ENCODE measurements at regions not wholly inside any gene's neighbourhood (a gene's known extent, or its start where the extent isn't known, plus 50 kb on each side); places are given as distances from the start of the nearest gene placed in this dataset.

- TF ChIP-seq PPARA (CRISPR knock-in tag; IDR thresholded peaks at IDR 0.05; ENCODE audit: borderline replicate concordance) (no peak), RARB (CRISPR knock-in tag; IDR thresholded peaks at IDR 0.05) (no peak), ZFP3 (CRISPR knock-in tag; IDR thresholded peaks at IDR 0.05) (no peak), ZNF8 (CRISPR knock-in tag; IDR thresholded peaks at IDR 0.05) (no peak), BACH2 (CRISPR knock-in tag; IDR thresholded peaks at IDR 0.05; ENCODE audit: borderline replicate concordance) (no peak), OSR1 (CRISPR knock-in tag; IDR thresholded peaks at IDR 0.05) (no peak), SNAI2 (CRISPR knock-in tag; IDR thresholded peaks at IDR 0.05) (no peak), ZNF70 (CRISPR knock-in tag; IDR thresholded peaks at IDR 0.05) (no peak), TCF4 (CRISPR knock-in tag; IDR thresholded peaks at IDR 0.05; ENCODE audit: borderline replicate concordance) (no peak), CREB5 (CRISPR knock-in tag; IDR thresholded peaks at IDR 0.05; ENCODE audit: low read depth) (no peak), CSRNP3 (CRISPR knock-in tag; IDR thresholded peaks at IDR 0.05) (no peak), CSDC2 (CRISPR knock-in tag; IDR thresholded peaks at IDR 0.05) (no peak), PATZ1 (CRISPR knock-in tag; IDR thresholded peaks at IDR 0.05; ENCODE audit: borderline replicate concordance) (no peak), ZNF565 (CRISPR knock-in tag; conservative IDR thresholded peaks at IDR 0.05; ENCODE audit: low read depth) (no peak), ESRRG (CRISPR knock-in tag; IDR thresholded peaks at IDR 0.05) (no peak), GLIS3 (CRISPR knock-in tag; IDR thresholded peaks at IDR 0.05) (no peak)
- TF ChIP-seq, protein P1, sequence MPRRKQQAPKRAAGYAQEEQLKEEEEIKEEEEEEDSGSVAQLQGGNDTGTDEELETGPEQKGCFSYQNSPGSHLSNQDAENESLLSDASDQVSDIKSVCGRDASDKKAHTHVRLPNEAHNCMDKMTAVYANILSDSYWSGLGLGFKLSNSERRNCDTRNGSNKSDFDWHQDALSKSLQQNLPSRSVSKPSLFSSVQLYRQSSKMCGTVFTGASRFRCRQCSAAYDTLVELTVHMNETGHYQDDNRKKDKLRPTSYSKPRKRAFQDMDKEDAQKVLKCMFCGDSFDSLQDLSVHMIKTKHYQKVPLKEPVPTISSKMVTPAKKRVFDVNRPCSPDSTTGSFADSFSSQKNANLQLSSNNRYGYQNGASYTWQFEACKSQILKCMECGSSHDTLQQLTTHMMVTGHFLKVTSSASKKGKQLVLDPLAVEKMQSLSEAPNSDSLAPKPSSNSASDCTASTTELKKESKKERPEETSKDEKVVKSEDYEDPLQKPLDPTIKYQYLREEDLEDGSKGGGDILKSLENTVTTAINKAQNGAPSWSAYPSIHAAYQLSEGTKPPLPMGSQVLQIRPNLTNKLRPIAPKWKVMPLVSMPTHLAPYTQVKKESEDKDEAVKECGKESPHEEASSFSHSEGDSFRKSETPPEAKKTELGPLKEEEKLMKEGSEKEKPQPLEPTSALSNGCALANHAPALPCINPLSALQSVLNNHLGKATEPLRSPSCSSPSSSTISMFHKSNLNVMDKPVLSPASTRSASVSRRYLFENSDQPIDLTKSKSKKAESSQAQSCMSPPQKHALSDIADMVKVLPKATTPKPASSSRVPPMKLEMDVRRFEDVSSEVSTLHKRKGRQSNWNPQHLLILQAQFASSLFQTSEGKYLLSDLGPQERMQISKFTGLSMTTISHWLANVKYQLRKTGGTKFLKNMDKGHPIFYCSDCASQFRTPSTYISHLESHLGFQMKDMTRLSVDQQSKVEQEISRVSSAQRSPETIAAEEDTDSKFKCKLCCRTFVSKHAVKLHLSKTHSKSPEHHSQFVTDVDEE (CRISPR knock-in tag; IDR thresholded peaks at IDR 0.05), result no peak
- TF ChIP-seq, protein P2, sequence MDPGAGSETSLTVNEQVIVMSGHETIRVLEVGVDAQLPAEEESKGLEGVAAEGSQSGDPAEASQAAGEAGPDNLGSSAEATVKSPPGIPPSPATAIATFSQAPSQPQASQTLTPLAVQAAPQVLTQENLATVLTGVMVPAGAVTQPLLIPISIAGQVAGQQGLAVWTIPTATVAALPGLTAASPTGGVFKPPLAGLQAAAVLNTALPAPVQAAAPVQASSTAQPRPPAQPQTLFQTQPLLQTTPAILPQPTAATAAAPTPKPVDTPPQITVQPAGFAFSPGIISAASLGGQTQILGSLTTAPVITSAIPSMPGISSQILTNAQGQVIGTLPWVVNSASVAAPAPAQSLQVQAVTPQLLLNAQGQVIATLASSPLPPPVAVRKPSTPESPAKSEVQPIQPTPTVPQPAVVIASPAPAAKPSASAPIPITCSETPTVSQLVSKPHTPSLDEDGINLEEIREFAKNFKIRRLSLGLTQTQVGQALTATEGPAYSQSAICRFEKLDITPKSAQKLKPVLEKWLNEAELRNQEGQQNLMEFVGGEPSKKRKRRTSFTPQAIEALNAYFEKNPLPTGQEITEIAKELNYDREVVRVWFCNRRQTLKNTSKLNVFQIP (CRISPR knock-in tag; IDR thresholded peaks at IDR 0.05; ENCODE audit: borderline replicate concordance, low read depth), result no peak
- no peak for ATAC-seq
Measured at GRCh38 chr17:53314521-53314920, 508.2 kb upstream of the KIF2B start.

DNA sequence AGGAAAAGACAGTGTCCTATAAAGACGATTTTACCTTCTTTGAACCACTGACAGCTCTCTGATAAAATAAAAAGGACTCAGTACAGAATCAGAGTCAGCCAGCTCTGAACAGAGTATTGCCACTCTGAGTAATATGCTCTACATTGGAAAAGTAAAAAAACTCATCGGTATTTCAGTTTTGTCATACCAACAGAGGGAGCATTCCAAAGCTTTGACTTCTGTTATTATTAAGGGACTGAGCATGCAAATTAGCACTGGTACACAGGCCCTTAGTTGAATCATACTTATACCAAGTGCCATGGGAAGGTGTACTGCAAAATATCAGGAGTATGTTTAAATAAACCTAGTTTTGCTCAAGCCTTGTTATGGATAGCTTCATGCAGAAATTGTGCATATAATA is 509.0 kb upstream of the KIF2B start:
- TF ChIP-seq SNAI2 (CRISPR knock-in tag; IDR thresholded peaks at IDR 0.05) (no peak), ISL1 (CRISPR knock-in tag; IDR thresholded peaks at IDR 0.05) (peak; percentile 44)
- no peak for ATAC-seq

DNA sequence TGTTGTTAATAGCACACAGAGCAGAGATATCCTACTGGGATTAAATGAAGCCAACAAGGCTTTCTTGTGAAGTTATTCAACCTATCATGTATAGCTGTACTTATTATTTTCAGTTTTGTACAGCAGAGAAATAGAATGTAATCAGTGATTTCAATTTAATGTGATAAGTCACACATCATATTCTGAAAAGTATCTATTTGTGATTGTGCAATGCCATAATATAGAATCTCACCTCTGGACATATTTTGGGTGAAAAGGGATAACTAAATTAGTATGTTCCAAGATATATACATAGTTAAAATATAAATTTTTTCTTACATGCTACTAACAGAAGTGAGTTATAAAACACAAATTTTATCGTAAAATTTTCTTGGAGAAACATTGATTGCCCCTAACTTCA is 544.3 kb upstream of the KIF2B start:
- no peak for ATAC-seq

More for the DNA sequence above, 544.3 kb upstream of the KIF2B start:
- TF ChIP-seq ZC3H10 (CRISPR knock-in tag; IDR thresholded peaks at IDR 0.05), result no peak
- no peak for TF ChIP-seq ZNF8 (CRISPR knock-in tag; IDR thresholded peaks at IDR 0.05)
- TF ChIP-seq, protein P1 (CRISPR knock-in tag; IDR thresholded peaks at IDR 0.05), result no peak
- TF ChIP-seq ARNTL (CRISPR knock-in tag; IDR thresholded peaks at IDR 0.05; ENCODE audit: borderline replicate concordance, low read depth), result no peak
- TF ChIP-seq PPARA (CRISPR knock-in tag; IDR thresholded peaks at IDR 0.05; ENCODE audit: borderline replicate concordance), result no peak

Data from SK-N-SH treated with all-trans-retinoic acid at 6 μM for 48 hours (cell line).